ENCODE measurements at regions not wholly inside any gene's neighbourhood (a gene's known extent, or its start where the extent isn't known, plus 50 kb on each side); places are given as distances from the start of the nearest gene placed in this dataset.
"Not testable (repeated sequence)": the region's sequence is repeated elsewhere in the genome, so short reads cannot be mapped to it uniquely, and the experiment has no call there.

- no peak for DNase-seq (ENCODE audit: low read depth)
These were observed 174.8 kb downstream of the PDGFRA start for GRCh38 chr4:54403700-54404453.

GRCh38 chr4:54409270-54409817 is 180.3 kb downstream of the PDGFRA start:
- DNase-seq (ENCODE audit: low read depth): not testable (repeated sequence)

- no peak for DNase-seq (ENCODE audit: low read depth)
These were observed 185.5 kb downstream of the PDGFRA start for GRCh38 chr4:54414545-54414944.

GRCh38 chr4:54417476-54417875 is 188.4 kb downstream of the PDGFRA start:
- DNase-seq (ENCODE audit: low read depth): no peak

GRCh38 chr4:54418468-54418867 is 189.4 kb downstream of the PDGFRA start:
- DNase-seq (ENCODE audit: low read depth): no peak

- peak; percentile 41 for DNase-seq (ENCODE audit: low read depth)
These were observed 194.0 kb downstream of the PDGFRA start for GRCh38 chr4:54423066-54423465.

GRCh38 chr4:54427826-54428225 is 198.7 kb downstream of the PDGFRA start:
- no peak for DNase-seq (ENCODE audit: low read depth)

GRCh38 chr4:54428940-54429339 is 199.8 kb downstream of the PDGFRA start:
- DNase-seq (ENCODE audit: low read depth): no peak

- DNase-seq (ENCODE audit: low read depth): no peak
These were observed 204.6 kb downstream of the PDGFRA start for GRCh38 chr4:54433686-54434085.

- peak; percentile 24 for DNase-seq (ENCODE audit: low read depth)
These were observed 210.7 kb downstream of the PDGFRA start for GRCh38 chr4:54439831-54440243.

- peak; percentile 26 for DNase-seq (ENCODE audit: low read depth)
These were observed 211.5 kb downstream of the PDGFRA start for GRCh38 chr4:54440394-54441136.

GRCh38 chr4:54445866-54446265 is 211.9 kb upstream of the KIT start:
- no peak for DNase-seq (ENCODE audit: low read depth)

GRCh38 chr4:54446581-54446980 is 211.2 kb upstream of the KIT start:
- DNase-seq (ENCODE audit: low read depth): no peak

GRCh38 chr4:54447304-54447703 is 210.5 kb upstream of the KIT start:
- DNase-seq (ENCODE audit: low read depth): no peak

- DNase-seq (ENCODE audit: low read depth): no peak
These were observed 207.8 kb upstream of the KIT start for GRCh38 chr4:54449999-54450398.

GRCh38 chr4:54466960-54467359 is 190.8 kb upstream of the KIT start:
- not testable (repeated sequence) for DNase-seq (ENCODE audit: low read depth)

GRCh38 chr4:54473077-54473545 is 184.6 kb upstream of the KIT start:
- DNase-seq (ENCODE audit: low read depth): no peak

GRCh38 chr4:54473798-54474197 is 184.0 kb upstream of the KIT start:
- no peak for DNase-seq (ENCODE audit: low read depth)

- DNase-seq (ENCODE audit: low read depth): no peak
These were observed 182.2 kb upstream of the KIT start for GRCh38 chr4:54475546-54475945.

- no peak for DNase-seq (ENCODE audit: low read depth)
These were observed 175.1 kb upstream of the KIT start for GRCh38 chr4:54482529-54483200.

GRCh38 chr4:54484383-54484782 is 173.4 kb upstream of the KIT start:
- DNase-seq (ENCODE audit: low read depth): no peak

- no peak for DNase-seq (ENCODE audit: low read depth)
These were observed 170.3 kb upstream of the KIT start for GRCh38 chr4:54487491-54487890.

- DNase-seq (ENCODE audit: low read depth): no peak
These were observed 163.9 kb upstream of the KIT start for GRCh38 chr4:54493862-54494261.

Measured in HS-5 (cell line).